A673 (cell line): ENCODE measurements at regions not wholly inside any gene's neighbourhood (a gene's known extent, or its start where the extent isn't known, plus 50 kb on each side); places are given as distances from the start of the nearest gene placed in this dataset.

Experiments used
- BruUV-seq: library from RNA; stranded (reverse); fragments of 400-500 nt; replicated peaks from 2 replicates; lab custom pipeline; 2021; lab: Mats Ljungman, UMichigan
- CTCF ChIA-PET: fragments of 300-600 bp; sonication (Branson Sonifier 250); formaldehyde crosslinking; loops from one replicate; lab custom pipeline; 2022; ENCODE audit warnings: antibody characterized with exemption; lab: Charles Lee
- POLR2A ChIA-PET: fragments of 300-600 bp; sonication (Branson Sonifier 250); formaldehyde crosslinking; loops from one replicate; lab custom pipeline; 2022; ENCODE audit warnings: antibody characterized with exemption; ENCODE audit not compliant: low non-redundant PET; lab: Charles Lee
- DNase-seq: peaks from one replicate; pipeline ENCODE4 v3.0.0-alpha.2; 2015; ENCODE audit warnings: low spot score
- H3K27ac ChIP-seq: fragments of 200-600 bp; sonication (generic); 2 replicates; pipeline ENCODE4 v1.5.1; 2016; ENCODE audit warnings: mixed run types, low read depth, mild to moderate bottlenecking, mixed read lengths, antibody characterized with exemption, low read length; ENCODE audit not compliant: poor library complexity, severe bottlenecking
- H3K27me3 ChIP-seq: fragments of 200-600 bp; sonication (generic); replicated peaks from 2 replicates; pipeline ENCODE4 v1.6.1; 2017; ENCODE audit warnings: mixed run types, low read depth, mild to moderate bottlenecking, mixed read lengths, antibody characterized with exemption, low read length; ENCODE audit not compliant: insufficient read depth, poor library complexity
- H3K36me3 ChIP-seq: fragments of 200-600 bp; sonication (generic); 2 replicates; pipeline ENCODE4 v1.6.1; 2016; ENCODE audit warnings: mixed run types, mild to moderate bottlenecking, mixed read lengths, antibody characterized with exemption, low read length; ENCODE audit not compliant: insufficient read depth, poor library complexity, severe bottlenecking
- H3K4me1 ChIP-seq: fragments of 200-600 bp; sonication (generic); 2 replicates; pipeline ENCODE4 v1.6.1; 2017; ENCODE audit warnings: mixed run types, mild to moderate bottlenecking, mixed read lengths, antibody characterized with exemption, low read length; ENCODE audit not compliant: insufficient read depth, poor library complexity, severe bottlenecking
- H3K4me3 ChIP-seq: fragments of 200-600 bp; sonication (generic); 2 replicates; pipeline ENCODE4 v1.5.1; 2016; ENCODE audit warnings: low read depth, mixed run types, mild to moderate bottlenecking, mixed read lengths, low read length; ENCODE audit not compliant: poor library complexity, severe bottlenecking
- H3K9me3 ChIP-seq: fragments of 200-600 bp; sonication (generic); 2 replicates; pipeline ENCODE4 v1.6.1; 2016; ENCODE audit warnings: mixed run types, low read depth, mild to moderate bottlenecking, mixed read lengths, antibody characterized with exemption, low read length; ENCODE audit not compliant: poor library complexity, severe bottlenecking
- CTCF ChIP-seq: fragments of 300-800, 200-600 bp; sonication (generic); conservative IDR thresholded peaks from 2 replicates; pipeline ENCODE4 v1.5.1; 2017; ENCODE audit warnings: low read depth, mild to moderate bottlenecking, antibody characterized with exemption, low read length, moderate library complexity, mixed read lengths
- EZH2 ChIP-seq: fragments of 200-600 bp; sonication (generic); IDR thresholded peaks from 2 replicates; pipeline ENCODE4 v1.6.1; 2017; ENCODE audit warnings: borderline replicate concordance, low read depth, mild to moderate bottlenecking, mixed read lengths, antibody characterized with exemption, low read length; ENCODE audit not compliant: poor library complexity, severe bottlenecking
- intact Hi-C: fragments of 100-400 bp; cut with micrococcal nuclease; formaldehyde crosslinking; loops from one replicate; pipeline ENCODE4 v1.10.0; 2022; ENCODE audit not compliant: unreplicated experiment

DNA sequence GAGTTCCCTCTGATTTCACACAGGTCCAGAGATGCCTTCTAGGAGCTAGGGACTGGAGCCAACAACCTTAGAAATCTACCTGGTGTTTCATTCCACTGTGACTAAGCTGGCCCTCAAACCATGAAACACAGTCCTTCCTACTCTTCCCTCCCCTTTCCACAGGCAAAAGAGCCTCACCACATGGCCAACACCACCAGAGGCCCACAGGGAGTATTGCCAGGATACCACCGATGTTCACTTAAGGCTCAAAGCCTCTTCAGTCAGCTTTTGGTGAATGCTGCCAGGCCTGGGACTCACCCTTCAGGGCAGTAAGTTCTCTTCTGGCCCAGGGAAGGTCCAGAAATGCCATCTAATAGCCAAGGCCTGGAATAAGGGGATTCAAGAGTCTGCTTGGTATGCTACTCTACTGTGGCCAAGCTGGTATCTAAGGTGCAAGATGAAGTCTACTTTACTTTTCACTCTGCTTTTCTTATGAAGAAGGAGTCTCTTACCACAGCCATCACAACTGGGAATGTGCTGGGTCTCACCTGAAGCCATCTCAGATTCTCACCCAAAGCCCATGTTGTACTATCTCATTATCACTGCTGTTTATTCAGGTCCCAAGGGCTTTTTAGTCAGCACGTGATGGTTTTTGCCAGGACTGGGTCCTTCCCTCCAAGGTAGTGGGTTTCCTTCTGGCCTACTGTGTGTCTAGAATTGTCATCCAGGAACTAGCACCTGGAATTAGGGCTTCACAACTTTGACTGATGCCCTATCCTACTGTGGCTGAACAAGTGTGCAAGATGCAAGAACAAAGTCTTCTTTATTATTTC, 1018.4 kb downstream of the TAF11L14 start:
- peaks cover 9% of the 10 kb centered on the region for H3K9me3 ChIP-seq
- no peaks in the 10 kb centered on the region for H3K36me3 ChIP-seq
- POLR2A ChIA-PET: no interaction called here

GRCh38 chr5:18653216-18653752, 1019.0 kb downstream of the TAF11L14 start:
- intact Hi-C loops: no loop called here
- ChIA-PET CTCF (no interaction called here), POLR2A (no interaction called here)
- TF ChIP-seq CTCF: no peak
- no peak for TF ChIP-seq EZH2
- no peaks in the 10 kb centered on the region for H3K4me1 ChIP-seq
- no peaks in the 10 kb centered on the region for H3K36me3 ChIP-seq
- no peaks in the 10 kb centered on the region for H3K27me3 ChIP-seq
- H3K9me3 ChIP-seq: peaks cover 8% of the 10 kb centered on the region
- DNase-seq: no peak
- H3K4me3 ChIP-seq: no peak overlapping the region
- BruUV-seq: no TSS peak
- no peak overlapping the region for H3K27ac ChIP-seq

More for the DNA sequence above, 1018.4 kb downstream of the TAF11L14 start:
- Histone ChIP-seq H3K27ac (no peak overlapping the region), H3K4me1 (no peaks in the 10 kb centered on the region), H3K27me3 (no peaks in the 10 kb centered on the region), H3K4me3 (no peak overlapping the region)
- DNase-seq: no peak
- intact Hi-C loops: no loop called here
- CTCF ChIA-PET: no interaction called here
- TF ChIP-seq EZH2 (no peak), CTCF (no peak)
- no TSS peak for BruUV-seq

- Histone ChIP-seq H3K9me3 (no peaks in the 10 kb centered on the region), H3K4me1 (no peaks in the 10 kb centered on the region), H3K27me3 (no peaks in the 10 kb centered on the region), H3K4me3 (no peak overlapping the region), H3K36me3 (no peaks in the 10 kb centered on the region), H3K27ac (no peak overlapping the region)
- ChIA-PET CTCF (no interaction called here), POLR2A (no interaction called here)
- no peak for DNase-seq
- TF ChIP-seq EZH2: no peak
- no peak for TF ChIP-seq CTCF
- no TSS peak for BruUV-seq
- intact Hi-C loops: no loop called here
Measured at GRCh38 chr5:18660511-18660910, 1026.3 kb downstream of the TAF11L14 start.
